ENCODE measurements at regions not wholly inside any gene's neighbourhood (a gene's known extent, or its start where the extent isn't known, plus 50 kb on each side); places are given as distances from the start of the nearest gene placed in this dataset.

DNA sequence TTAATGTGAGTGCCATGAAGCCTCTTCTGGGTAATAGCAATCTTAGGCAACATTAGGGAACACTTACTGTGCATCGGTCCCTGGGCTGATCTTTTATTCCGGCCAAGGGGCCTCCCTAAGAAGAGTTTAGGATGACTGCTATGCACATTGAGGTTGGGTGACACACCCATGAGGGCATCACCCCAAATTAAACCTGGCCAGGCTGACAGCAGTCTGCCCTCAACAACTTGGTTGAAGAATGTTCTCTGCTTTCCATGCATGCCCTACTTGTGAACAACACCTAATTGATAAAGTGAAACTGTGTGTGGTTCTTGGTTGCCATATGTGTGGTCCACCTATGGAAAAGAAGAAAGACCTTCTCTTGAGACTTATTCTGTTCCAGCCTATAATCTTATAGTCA, 1098.0 kb downstream of the BCL11B start:
- Mint-ChIP-seq H3K4me3 (ENCODE audit: unreplicated experiment) (no peak overlapping the region), H3K9me3 (ENCODE audit: unreplicated experiment) (no peaks in the 10 kb centered on the region), H3K4me1 (ENCODE audit: low read depth, unreplicated experiment) (no peaks in the 10 kb centered on the region), H3K36me3 (ENCODE audit: insufficient read depth, unreplicated experiment) (no peaks in the 10 kb centered on the region), H3K27ac (ENCODE audit: unreplicated experiment) (no peak overlapping the region), H3K27me3 (ENCODE audit: insufficient read depth, unreplicated experiment) (peaks cover 9% of the 10 kb centered on the region)
- Histone ChIP-seq H3K36me3 (ENCODE audit: control insufficient read depth, insufficient read depth, low read length) (no peaks in the 10 kb centered on the region), H3K4me3 (ENCODE audit: low read depth, low read length) (no peak overlapping the region), H3K9me3 (no peaks in the 10 kb centered on the region), H3K4me1 (no peaks in the 10 kb centered on the region), H3K27me3 (replicated peaks; ENCODE audit: control insufficient read depth, insufficient read depth, low read length) (no peaks in the 10 kb centered on the region)
- intact Hi-C loops (cut with micrococcal nuclease; ENCODE audit: unreplicated experiment): no loop called here
- DNase-seq: no peak
- ChIA-PET POLR2A (no interaction called here), CTCF (no interaction called here)
- TF ChIP-seq CTCF (IDR thresholded peaks at IDR 0.05; ENCODE audit: insufficient read depth in 1 of 2, low read depth in 1 of 2, low read length in 1 of 2, severe bottlenecking in 1 of 2, unreplicated experiment in 1 of 2): no peak
- BruUV-seq (replicated peaks): no TSS peak

DNA sequence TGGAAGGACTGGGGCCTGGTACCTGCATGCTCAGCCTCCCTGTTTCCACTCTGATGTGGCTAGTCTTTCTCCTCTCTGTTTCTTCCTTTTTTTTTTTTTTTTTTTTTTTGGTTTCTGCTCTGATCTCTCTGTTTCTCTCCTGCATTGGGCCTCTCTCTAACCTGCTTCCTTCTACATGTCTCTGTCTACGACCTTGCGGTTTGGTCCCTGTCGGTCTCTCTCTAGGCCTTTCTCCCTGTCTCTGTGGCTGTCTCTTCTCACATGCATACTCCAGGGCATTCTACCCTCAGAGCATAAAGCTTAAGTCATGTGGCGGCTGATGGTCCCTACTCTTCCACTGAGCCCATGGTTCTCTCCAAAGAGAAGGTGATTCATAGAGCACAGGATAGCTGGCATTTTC, 1096.6 kb downstream of the BCL11B start:
- TF ChIP-seq CTCF (IDR thresholded peaks at IDR 0.05; ENCODE audit: insufficient read depth in 1 of 2, low read depth in 1 of 2, low read length in 1 of 2, severe bottlenecking in 1 of 2, unreplicated experiment in 1 of 2): no peak
- ChIA-PET POLR2A (no interaction called here), CTCF (no interaction called here)
- Histone ChIP-seq H3K27me3 (replicated peaks; ENCODE audit: control insufficient read depth, insufficient read depth, low read length) (no peaks in the 10 kb centered on the region), H3K4me1 (no peaks in the 10 kb centered on the region), H3K36me3 (ENCODE audit: control insufficient read depth, insufficient read depth, low read length) (no peaks in the 10 kb centered on the region), H3K4me3 (ENCODE audit: low read depth, low read length) (no peak overlapping the region), H3K9me3 (no peaks in the 10 kb centered on the region)
- Mint-ChIP-seq H3K4me3 (ENCODE audit: unreplicated experiment) (no peak overlapping the region), H3K4me1 (ENCODE audit: low read depth, unreplicated experiment) (no peaks in the 10 kb centered on the region), H3K36me3 (ENCODE audit: insufficient read depth, unreplicated experiment) (no peaks in the 10 kb centered on the region), H3K27ac (ENCODE audit: unreplicated experiment) (no peak overlapping the region), H3K27me3 (ENCODE audit: insufficient read depth, unreplicated experiment) (peaks cover 9% of the 10 kb centered on the region), H3K9me3 (ENCODE audit: unreplicated experiment) (no peaks in the 10 kb centered on the region)
- DNase-seq: no peak
- no TSS peak for BruUV-seq (replicated peaks)
- intact Hi-C loops (cut with micrococcal nuclease; ENCODE audit: unreplicated experiment): no loop called here

DNA sequence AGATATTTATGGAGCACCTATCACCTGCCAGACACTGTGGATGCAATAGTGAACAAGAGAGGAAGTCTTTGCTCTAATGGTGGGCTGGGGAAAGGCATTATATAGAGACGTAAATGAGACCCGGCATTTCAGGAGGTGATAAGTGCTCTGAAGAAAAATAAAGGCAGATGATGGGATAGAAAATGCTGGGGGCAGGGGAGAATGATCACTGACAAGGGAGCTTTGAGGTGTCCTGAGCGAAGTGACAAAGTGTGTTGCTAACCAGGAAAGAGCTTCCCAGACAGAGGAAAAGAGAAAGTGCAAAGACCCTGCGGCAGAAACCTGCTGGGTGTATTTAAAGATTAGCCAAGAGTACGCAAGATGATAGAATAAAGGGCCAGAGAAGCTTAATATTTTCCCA, 1096.1 kb downstream of the BCL11B start:
- Mint-ChIP-seq H3K36me3 (ENCODE audit: insufficient read depth, unreplicated experiment) (no peaks in the 10 kb centered on the region), H3K4me1 (ENCODE audit: low read depth, unreplicated experiment) (no peaks in the 10 kb centered on the region), H3K9me3 (ENCODE audit: unreplicated experiment) (no peaks in the 10 kb centered on the region), H3K27me3 (ENCODE audit: insufficient read depth, unreplicated experiment) (peaks cover 11% of the 10 kb centered on the region), H3K27ac (ENCODE audit: unreplicated experiment) (no peak overlapping the region), H3K4me3 (ENCODE audit: unreplicated experiment) (no peak overlapping the region)
- Histone ChIP-seq H3K27me3 (replicated peaks; ENCODE audit: control insufficient read depth, insufficient read depth, low read length) (no peaks in the 10 kb centered on the region), H3K36me3 (ENCODE audit: control insufficient read depth, insufficient read depth, low read length) (no peaks in the 10 kb centered on the region), H3K9me3 (no peaks in the 10 kb centered on the region), H3K4me3 (ENCODE audit: low read depth, low read length) (no peak overlapping the region), H3K4me1 (no peaks in the 10 kb centered on the region)
- no peak for DNase-seq
- intact Hi-C loops (cut with micrococcal nuclease; ENCODE audit: unreplicated experiment): no loop called here
- ChIA-PET CTCF (no interaction called here), POLR2A (no interaction called here)
- BruUV-seq (replicated peaks): no TSS peak
- TF ChIP-seq CTCF (IDR thresholded peaks at IDR 0.05; ENCODE audit: insufficient read depth in 1 of 2, low read depth in 1 of 2, low read length in 1 of 2, severe bottlenecking in 1 of 2, unreplicated experiment in 1 of 2): no peak

Measured in Caco-2 (cell line).